Smooth muscle cell (in vitro differentiated cells): ENCODE measurements at regions not wholly inside any gene's neighbourhood (a gene's known extent, or its start where the extent isn't known, plus 50 kb on each side); places are given as distances from the start of the nearest gene placed in this dataset.
A peak's percentile ranks its signal among the peaks of the same experiment; 100 is the strongest.

ENCODE experiments used
- DNase-seq: peaks from one replicate; lab custom pipeline; 2025; ENCODE audit not compliant: unreplicated experiment; lab: John Stamatoyannopoulos, UW
- H2AFZ ChIP-seq: fragments of 200-600 bp; sonication (generic); 2 replicates; pipeline ENCODE4 v1.6.0; 2016; ENCODE audit warnings: antibody characterized with exemption, low read depth, mild to moderate bottlenecking
- H3F3A ChIP-seq: fragments of 200-600 bp; sonication (generic); 2 replicates; pipeline ENCODE4 v1.6.0; 2017; ENCODE audit warnings: antibody characterized with exemption, low read depth
- H3K27ac ChIP-seq: fragments of 200-600 bp; sonication (generic); 2 replicates; pipeline ENCODE4 v1.5.1; 2016; ENCODE audit warnings: low read depth, mild to moderate bottlenecking
- H3K27me3 ChIP-seq: fragments of 200-600 bp; sonication (generic); 2 replicates; pipeline ENCODE4 v1.6.1; 2016; ENCODE audit warnings: low read depth, mild to moderate bottlenecking
- H3K36me3 ChIP-seq: fragments of 200-600 bp; sonication (generic); 2 replicates; pipeline ENCODE4 v1.5.1; 2016; ENCODE audit warnings: low read depth
- H3K4me1 ChIP-seq: fragments of 200-600 bp; sonication (generic); 2 replicates; pipeline ENCODE4 v1.5.1; 2016; ENCODE audit warnings: low read depth
- H3K4me2 ChIP-seq: fragments of 200-600 bp; sonication (generic); 2 replicates; pipeline ENCODE4 v1.6.0; 2016; ENCODE audit warnings: mild to moderate bottlenecking
- H3K4me3 ChIP-seq: fragments of 200-600 bp; sonication (generic); 2 replicates; pipeline ENCODE4 v1.5.1; 2016; ENCODE audit warnings: mild to moderate bottlenecking
- H3K79me2 ChIP-seq: fragments of 200-600 bp; sonication (generic); 2 replicates; pipeline ENCODE4 v1.6.0; 2016; ENCODE audit warnings: low read depth, mild to moderate bottlenecking
- H3K9ac ChIP-seq: fragments of 200-600 bp; sonication (generic); 2 replicates; pipeline ENCODE4 v1.6.0; 2016; ENCODE audit warnings: low read depth
- H3K9me3 ChIP-seq: fragments of 200-600 bp; sonication (generic); replicated peaks from 2 replicates; pipeline ENCODE4 v1.5.1; 2016; ENCODE audit warnings: low read depth
- H4K20me1 ChIP-seq: fragments of 200-600 bp; sonication (generic); 2 replicates; pipeline ENCODE4 v1.6.0; 2016; ENCODE audit warnings: low read depth
- CTCF ChIP-seq: fragments of 200-600 bp; sonication (generic); IDR thresholded peaks from 2 replicates; pipeline ENCODE4 v1.5.1; 2017; ENCODE audit warnings: borderline replicate concordance, mild to moderate bottlenecking, antibody characterized with exemption; ENCODE audit not compliant: insufficient read depth, poor library complexity, severe bottlenecking
- WGBS: methylation state at CpG from one replicate; pipeline ENCODE4 v1.1.7; 2016; ENCODE audit warnings: low lambda C conversion rate; 5-methylcytosine and 5-hydroxymethylcytosine counted together

DNA sequence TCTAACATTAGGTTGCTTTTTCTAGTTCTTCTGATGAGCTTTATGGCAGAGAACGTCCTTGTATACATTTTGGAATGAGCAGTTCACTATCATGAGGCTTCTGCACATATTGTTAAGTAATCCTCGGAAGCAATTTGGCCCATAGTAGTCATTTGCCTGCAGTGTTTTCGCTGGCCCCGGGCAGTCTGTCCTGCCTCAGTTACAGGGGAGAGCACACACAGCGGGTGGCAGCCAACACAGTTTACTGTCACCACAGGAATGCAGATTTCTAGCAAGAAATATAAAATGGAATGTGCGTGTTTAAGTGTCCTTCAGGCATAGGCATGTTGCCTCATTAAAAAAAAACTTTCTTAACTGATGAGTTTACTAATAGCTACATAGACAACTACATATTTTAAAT is 71.5 kb upstream of the GJB6 start:
- Histone ChIP-seq H3K36me3 (no peaks in the 10 kb centered on the region), H3K4me1 (no peaks in the 10 kb centered on the region), H4K20me1 (no peaks in the 10 kb centered on the region), H3K79me2 (no peaks in the 10 kb centered on the region), H3K4me2 (peak overlapping the region; percentile 7), H3K4me3 (no peak overlapping the region), H3K27ac (no peak overlapping the region), H3K27me3 (no peaks in the 10 kb centered on the region), H3K9ac (no peak overlapping the region), H3K9me3 (no peaks in the 10 kb centered on the region), H3F3A (no peaks in the 10 kb centered on the region), H2AFZ (no peak overlapping the region)
- no peak for DNase-seq
- no peak for TF ChIP-seq CTCF
- 35% methylated on average over 6 of the region's 6 CpGs for WGBS

DNA sequence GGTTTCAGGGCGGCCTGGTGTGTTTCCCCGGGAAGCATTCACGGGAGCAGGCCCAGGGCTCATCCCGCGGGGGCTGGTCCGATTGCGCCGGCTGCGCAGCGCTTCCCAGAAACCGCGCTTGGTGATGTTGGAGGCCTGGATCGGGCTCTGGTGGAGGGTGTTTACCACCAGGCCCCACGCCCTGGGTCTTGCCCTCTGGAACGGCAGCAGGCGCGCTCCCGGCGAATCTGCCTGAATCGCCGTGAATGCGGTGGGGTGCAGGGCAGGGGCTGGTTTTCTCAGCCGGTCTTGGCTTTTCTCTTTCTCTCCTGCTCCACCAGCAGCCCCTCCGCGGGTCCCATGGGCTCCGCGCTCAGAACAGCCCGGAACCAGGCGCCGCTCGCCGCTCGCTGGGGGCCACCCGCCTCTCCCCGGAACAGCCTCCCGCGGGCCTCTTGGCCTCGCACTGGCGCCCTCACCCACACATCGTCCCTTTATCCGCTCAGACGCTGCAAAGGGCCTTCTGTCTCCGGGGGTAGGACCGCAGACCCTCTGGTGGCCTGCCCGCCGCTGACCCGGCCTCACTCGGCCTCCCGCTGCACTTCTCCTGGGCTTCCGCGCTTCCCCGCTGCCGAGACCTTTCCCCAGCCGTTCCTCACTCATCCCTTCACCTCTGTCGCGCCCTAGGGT is 69.4 kb upstream of the GJB6 start:
- Histone ChIP-seq H3K27ac (no peak overlapping the region), H3K79me2 (no peaks in the 10 kb centered on the region), H3F3A (no peaks in the 10 kb centered on the region), H3K4me2 (peak overlapping the region; percentile 84), H3K4me1 (no peaks in the 10 kb centered on the region), H3K9ac (no peak overlapping the region), H3K27me3 (no peaks in the 10 kb centered on the region), H3K36me3 (no peaks in the 10 kb centered on the region), H4K20me1 (no peaks in the 10 kb centered on the region), H3K4me3 (peak overlapping the region; percentile 35), H2AFZ (peak overlapping the region; percentile 61), H3K9me3 (no peaks in the 10 kb centered on the region)
- no peak for DNase-seq
- no peak for TF ChIP-seq CTCF
- WGBS = 38% methylated on average over 49 of the region's 56 CpGs

DNA sequence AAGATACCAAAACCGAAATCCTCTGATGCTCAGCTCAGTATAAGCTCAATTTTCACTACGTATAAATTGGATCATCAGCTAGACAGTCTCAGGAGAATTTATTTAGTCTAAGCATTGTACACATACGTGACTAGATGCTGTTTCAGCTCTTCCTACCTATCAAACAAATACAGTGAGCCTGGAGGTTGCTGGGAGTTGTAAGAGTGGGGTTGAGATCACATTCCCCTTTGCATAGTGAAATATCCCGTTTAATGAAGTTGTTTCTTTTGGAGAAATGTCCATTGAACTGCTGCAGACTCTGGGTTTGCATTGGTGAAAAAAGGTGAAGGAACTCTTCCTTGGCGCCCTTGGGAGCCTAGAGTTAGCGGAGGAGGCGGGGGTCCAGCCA is 68.9 kb upstream of the GJB6 start:
- no peak overlapping the region for H3K9ac ChIP-seq
- TF ChIP-seq CTCF = no peak
- no peaks in the 10 kb centered on the region for H3K79me2 ChIP-seq
- no peak overlapping the region for H3K27ac ChIP-seq
- peak overlapping the region; percentile 35 for H3K4me3 ChIP-seq
- WGBS = 87% methylated on average over 7 of the region's 7 CpGs
- no peaks in the 10 kb centered on the region for H3K27me3 ChIP-seq
- no peaks in the 10 kb centered on the region for H3K4me1 ChIP-seq
- peak overlapping the region; percentile 61 for H2AFZ ChIP-seq
- H3K4me2 ChIP-seq = peak overlapping the region; percentile 84
- H3F3A ChIP-seq = no peaks in the 10 kb centered on the region
- H3K9me3 ChIP-seq = no peaks in the 10 kb centered on the region
- no peaks in the 10 kb centered on the region for H4K20me1 ChIP-seq
- no peaks in the 10 kb centered on the region for H3K36me3 ChIP-seq
- no peak for DNase-seq

GRCh38 chr13:20297181-20297580 is 65.1 kb upstream of the GJB6 start:
- Histone ChIP-seq H3F3A (no peaks in the 10 kb centered on the region), H2AFZ (no peak overlapping the region), H4K20me1 (no peaks in the 10 kb centered on the region), H3K36me3 (no peaks in the 10 kb centered on the region), H3K4me2 (no peak overlapping the region), H3K4me3 (no peak overlapping the region), H3K27me3 (no peaks in the 10 kb centered on the region), H3K9me3 (no peaks in the 10 kb centered on the region), H3K9ac (no peak overlapping the region), H3K27ac (no peak overlapping the region), H3K4me1 (no peaks in the 10 kb centered on the region), H3K79me2 (no peaks in the 10 kb centered on the region)
- 75% methylated on average over 3 of the region's 3 CpGs for WGBS
- no peak for TF ChIP-seq CTCF
- no peak for DNase-seq
